ENCODE measurements at regions not wholly inside any gene's neighbourhood (a gene's known extent, or its start where the extent isn't known, plus 50 kb on each side); places are given as distances from the start of the nearest gene placed in this dataset.

- no peak for TF ChIP-seq EP300 (IDR thresholded peaks at IDR 0.05; ENCODE audit: low read depth)
- TF ChIP-seq CTCF (IDR thresholded peaks at IDR 0.05), result no peak
- no peak for TF ChIP-seq POLR2A (IDR thresholded peaks at IDR 0.05)
Measured at GRCh38 chr9:78533500-78533899, 236.6 kb downstream of the PSAT1 start.

All from transverse colon (tissue), 3 donors.